HG03575 (cell line): ENCODE measurements at regions not wholly inside any gene's neighbourhood (a gene's known extent, or its start where the extent isn't known, plus 50 kb on each side); places are given as distances from the start of the nearest gene placed in this dataset.
A peak's percentile ranks its signal among the peaks of the same experiment; 100 is the strongest.
"Not testable (repeated sequence)": the region's sequence is repeated elsewhere in the genome, so short reads cannot be mapped to it uniquely, and the experiment has no call there.

Experiments used
- ATAC-seq: cut with Tn5 transposase; IDR thresholded peaks from one replicate; pipeline ENCODE4 v1.9.1; 2021; ENCODE audit not compliant: unreplicated experiment, insufficient number of reproducible peaks, low FRiP score; ENCODE audit errors: extremely low read depth

- ATAC-seq, result no peak
Observed at GRCh38 chr3:78337801-78338211, 1297.9 kb downstream of the ROBO2 start.

- peak; percentile 73 for ATAC-seq
Observed at GRCh38 chr3:78338405-78338804, 1298.5 kb downstream of the ROBO2 start.

- ATAC-seq, result no peak
Observed at GRCh38 chr3:78343221-78343620, 1303.3 kb downstream of the ROBO2 start.

- ATAC-seq, result not testable (repeated sequence)
Observed at GRCh38 chr3:78344267-78344666, 1304.4 kb downstream of the ROBO2 start.

GRCh38 chr3:78344918-78345317 lies 1305.0 kb downstream of the ROBO2 start:
- ATAC-seq, result no peak

- no peak for ATAC-seq
Observed at GRCh38 chr3:78347176-78347575, 1307.3 kb downstream of the ROBO2 start.

- no peak for ATAC-seq
Observed at GRCh38 chr3:78348664-78349063, 1308.8 kb downstream of the ROBO2 start.

GRCh38 chr3:78349571-78349970 lies 1309.7 kb downstream of the ROBO2 start:
- ATAC-seq, result no peak

GRCh38 chr3:78351334-78351733 lies 1311.4 kb downstream of the ROBO2 start:
- ATAC-seq, result no peak

GRCh38 chr3:78353231-78353630 lies 1313.3 kb downstream of the ROBO2 start:
- no peak for ATAC-seq

GRCh38 chr3:78360849-78361248 lies 1321.0 kb downstream of the ROBO2 start:
- no peak for ATAC-seq

GRCh38 chr3:78368636-78369345 lies 1328.9 kb downstream of the ROBO2 start:
- no peak for ATAC-seq

- ATAC-seq, result no peak
Observed at GRCh38 chr3:78390221-78390620, 1350.3 kb downstream of the ROBO2 start.

GRCh38 chr3:78398401-78398800 lies 1358.5 kb downstream of the ROBO2 start:
- ATAC-seq, result no peak

- no peak for ATAC-seq
Observed at GRCh38 chr3:78402720-78403119, 1362.8 kb downstream of the ROBO2 start.

GRCh38 chr3:78405745-78406144 lies 1362.1 kb downstream of the ROBO1 start:
- ATAC-seq, result no peak

GRCh38 chr3:78406396-78406795 lies 1361.4 kb downstream of the ROBO1 start:
- ATAC-seq, result no peak

- ATAC-seq, result no peak
Observed at GRCh38 chr3:78410077-78410476, 1357.7 kb downstream of the ROBO1 start.

- ATAC-seq, result no peak
Observed at GRCh38 chr3:78414261-78414660, 1353.5 kb downstream of the ROBO1 start.

- ATAC-seq, result no peak
Observed at GRCh38 chr3:78420611-78421010, 1347.2 kb downstream of the ROBO1 start.
